ENCODE measurements at regions not wholly inside any gene's neighbourhood (a gene's known extent, or its start where the extent isn't known, plus 50 kb on each side); places are given as distances from the start of the nearest gene placed in this dataset.

DNA sequence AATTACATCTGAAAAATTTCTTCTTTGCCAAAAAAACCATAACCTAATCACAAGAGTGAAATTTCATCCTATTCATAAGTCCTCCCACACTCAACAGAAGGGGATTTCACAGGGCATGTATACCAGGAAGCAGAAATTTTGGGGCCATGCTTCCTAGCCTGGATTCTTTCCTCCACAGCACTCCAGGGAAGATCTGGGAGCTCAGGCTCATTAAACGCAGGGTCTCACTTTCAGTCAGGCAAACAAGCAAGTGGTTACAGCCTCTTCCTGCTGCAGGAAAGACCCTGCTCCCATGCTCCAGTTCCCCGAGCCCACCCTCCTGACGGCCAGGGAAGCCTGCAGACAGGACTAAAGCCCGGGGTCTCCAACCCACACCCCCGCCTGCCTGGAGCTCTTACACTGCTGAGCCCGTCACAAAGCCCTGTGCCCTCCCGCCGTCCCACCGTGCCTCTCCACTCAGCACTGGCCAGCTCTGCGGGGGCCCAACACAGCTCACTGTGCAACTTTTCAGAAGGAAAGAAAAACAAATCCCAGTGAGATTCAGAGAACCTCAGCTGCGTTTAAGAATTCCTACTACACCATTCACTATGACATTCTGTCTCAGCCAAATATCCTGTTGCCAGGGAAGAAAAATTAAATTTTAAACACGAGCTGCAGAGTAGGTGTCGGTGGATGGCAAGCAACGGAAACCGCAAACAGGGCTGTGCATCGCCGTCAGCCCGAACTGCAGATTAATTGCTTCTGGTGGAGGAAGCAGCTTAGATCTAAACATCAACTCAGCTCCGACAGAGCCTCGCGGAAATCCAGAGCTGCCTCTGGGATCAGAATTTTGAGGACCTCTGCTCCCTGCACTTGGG is 106.7 kb upstream of the SFSWAP start:
- TF ChIP-seq, protein P1, sequence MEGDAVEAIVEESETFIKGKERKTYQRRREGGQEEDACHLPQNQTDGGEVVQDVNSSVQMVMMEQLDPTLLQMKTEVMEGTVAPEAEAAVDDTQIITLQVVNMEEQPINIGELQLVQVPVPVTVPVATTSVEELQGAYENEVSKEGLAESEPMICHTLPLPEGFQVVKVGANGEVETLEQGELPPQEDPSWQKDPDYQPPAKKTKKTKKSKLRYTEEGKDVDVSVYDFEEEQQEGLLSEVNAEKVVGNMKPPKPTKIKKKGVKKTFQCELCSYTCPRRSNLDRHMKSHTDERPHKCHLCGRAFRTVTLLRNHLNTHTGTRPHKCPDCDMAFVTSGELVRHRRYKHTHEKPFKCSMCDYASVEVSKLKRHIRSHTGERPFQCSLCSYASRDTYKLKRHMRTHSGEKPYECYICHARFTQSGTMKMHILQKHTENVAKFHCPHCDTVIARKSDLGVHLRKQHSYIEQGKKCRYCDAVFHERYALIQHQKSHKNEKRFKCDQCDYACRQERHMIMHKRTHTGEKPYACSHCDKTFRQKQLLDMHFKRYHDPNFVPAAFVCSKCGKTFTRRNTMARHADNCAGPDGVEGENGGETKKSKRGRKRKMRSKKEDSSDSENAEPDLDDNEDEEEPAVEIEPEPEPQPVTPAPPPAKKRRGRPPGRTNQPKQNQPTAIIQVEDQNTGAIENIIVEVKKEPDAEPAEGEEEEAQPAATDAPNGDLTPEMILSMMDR (IDR thresholded peaks at IDR 0.05) = no peak
- no peak for TF ChIP-seq POLR2A (IDR thresholded peaks at IDR 0.05)

Data from uterus (tissue), 2 donors.